Panc1 (cell line): ENCODE measurements at regions not wholly inside any gene's neighbourhood (a gene's known extent, or its start where the extent isn't known, plus 50 kb on each side); places are given as distances from the start of the nearest gene placed in this dataset.

ENCODE experiments used
- ATAC-seq: fragments of 200-7000 bp; cut with Tn5 transposase; 2 replicates; pipeline ENCODE4 v1.9.1; 2020; ENCODE audit warnings: mild to moderate bottlenecking, moderate library complexity
- BruUV-seq: library from RNA; stranded (reverse); fragments of 400-500 nt; replicated peaks from 2 replicates; lab custom pipeline; 2021; lab: Mats Ljungman, UMichigan
- CTCF ChIA-PET: fragments of 300-600 bp; sonication (Branson Sonifier 250); formaldehyde crosslinking; loops from one replicate; lab custom pipeline; 2022; ENCODE audit warnings: antibody characterized with exemption; lab: Charles Lee
- POLR2A ChIA-PET: fragments of 300-600 bp; sonication (Branson Sonifier 250); formaldehyde crosslinking; loops from one replicate; lab custom pipeline; 2022; ENCODE audit warnings: antibody characterized with exemption; lab: Charles Lee
- DNase-seq: peaks from one replicate; pipeline ENCODE4 v3.0.0-alpha.2; 2010; ENCODE audit warnings: low read depth, low spot score
- H3K27ac ChIP-seq: 2 replicates; pipeline ENCODE4 v1.5.1; 2011; ENCODE audit warnings: mild to moderate bottlenecking, low read length, inconsistent platforms
- H3K27me3 ChIP-seq: fragments of 200-500 bp; sonication (Bioruptor generic); 2 replicates; pipeline ENCODE4 v1.6.0; 2014; ENCODE audit warnings: low read length, inconsistent platforms; ENCODE audit not compliant: control insufficient read depth, insufficient read depth
- H3K36me3 ChIP-seq: fragments of 200-500 bp; sonication (Bioruptor generic); 2 replicates; pipeline ENCODE4 v1.5.1; 2014; ENCODE audit warnings: inconsistent platforms, mild to moderate bottlenecking, low read length, moderate library complexity; ENCODE audit not compliant: control insufficient read depth, insufficient read depth
- H3K4me1 ChIP-seq: 2 replicates; pipeline ENCODE4 v1.5.1; 2011; ENCODE audit warnings: inconsistent platforms, mild to moderate bottlenecking, low read length, moderate library complexity; ENCODE audit not compliant: control insufficient read depth, insufficient read depth
- H3K4me3 ChIP-seq, 2 experiments: 2 replicates each; pipeline ENCODE4 v1.5.1; 2011 to 2012; ENCODE audit warnings: low read depth in 2 of 2, low read length in 2 of 2, mild to moderate bottlenecking in 2 of 2, inconsistent platforms in 1 of 2, moderate library complexity in 1 of 2
- H3K9me3 ChIP-seq: fragments of 200-500 bp; sonication (Bioruptor generic); 2 replicates; pipeline ENCODE4 v1.5.1; 2014; ENCODE audit warnings: low read depth, mild to moderate bottlenecking, inconsistent platforms, low read length, moderate library complexity; ENCODE audit not compliant: control insufficient read depth, insufficient read depth
- POLR2AphosphoS5 ChIP-seq: IDR thresholded peaks from 2 replicates; pipeline ENCODE4 v1.6.1; 2012; ENCODE audit warnings: mild to moderate bottlenecking, low read depth, low read length, moderate library complexity
- SIN3A ChIP-seq: IDR thresholded peaks from 2 replicates; pipeline ENCODE4 v1.6.1; 2012; ENCODE audit warnings: low read depth, mild to moderate bottlenecking, low read length, moderate library complexity, borderline replicate concordance; ENCODE audit not compliant: insufficient read depth
- TCF7L2 ChIP-seq: IDR thresholded peaks from 2 replicates; pipeline ENCODE4 v1.6.1; 2011; ENCODE audit warnings: mild to moderate bottlenecking, low read depth, low read length, inconsistent platforms
- in situ Hi-C: cut with HindIII; loops from 2 replicates; pipeline ENCODE4 v1.10.0; 2016; ENCODE audit warnings: low sequenced_read_pairs, low pct_unique_long_range_greater_than_20kb
- intact Hi-C: fragments of 100-400 bp; cut with micrococcal nuclease; formaldehyde crosslinking; loops from one replicate; pipeline ENCODE4 v1.10.0; 2022; ENCODE audit not compliant: unreplicated experiment
- TF ChIP-seq, protein P1 (sequence below), 2 experiments: IDR thresholded peaks; 2 replicates each; pipeline ENCODE4 v1.6.1; 2011 to 2012; ENCODE audit warnings: low read depth in 2 of 2, control low read depth in 1 of 2, low read length in 1 of 2, mild to moderate bottlenecking in 1 of 2, moderate library complexity in 1 of 2; ENCODE audit not compliant: insufficient read depth in 1 of 2
- TF ChIP-seq, protein P2 (sequence below): fragments of 450-650 bp; IDR thresholded peaks from 2 replicates; pipeline ENCODE4 v1.5.1; 2017; ENCODE audit warnings: mild to moderate bottlenecking

DNA sequence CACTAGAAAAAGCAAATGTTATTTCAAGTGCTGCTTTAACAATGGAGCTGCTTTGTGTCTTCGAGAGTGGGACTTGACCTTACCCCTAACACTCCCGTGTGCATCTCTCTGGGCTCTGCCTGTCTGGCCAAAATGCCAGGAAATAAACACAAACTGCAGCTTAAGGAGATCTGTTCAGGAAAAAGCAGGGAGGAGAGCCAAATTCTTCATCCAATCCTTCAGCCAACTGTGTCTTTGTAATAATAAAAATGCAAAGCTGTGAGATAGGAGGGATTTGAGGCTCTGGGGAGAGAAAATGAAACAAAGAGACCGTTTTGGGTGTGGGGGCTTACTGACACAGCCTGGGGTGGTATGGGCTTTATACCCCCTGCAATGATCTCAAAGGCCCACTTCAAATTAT is 85.8 kb upstream of the WSCD2 start:
- no peak overlapping the region for H3K4me3 ChIP-seq
- POLR2A ChIA-PET = no interaction called here
- BruUV-seq = no TSS peak
- TF ChIP-seq, protein P1, sequence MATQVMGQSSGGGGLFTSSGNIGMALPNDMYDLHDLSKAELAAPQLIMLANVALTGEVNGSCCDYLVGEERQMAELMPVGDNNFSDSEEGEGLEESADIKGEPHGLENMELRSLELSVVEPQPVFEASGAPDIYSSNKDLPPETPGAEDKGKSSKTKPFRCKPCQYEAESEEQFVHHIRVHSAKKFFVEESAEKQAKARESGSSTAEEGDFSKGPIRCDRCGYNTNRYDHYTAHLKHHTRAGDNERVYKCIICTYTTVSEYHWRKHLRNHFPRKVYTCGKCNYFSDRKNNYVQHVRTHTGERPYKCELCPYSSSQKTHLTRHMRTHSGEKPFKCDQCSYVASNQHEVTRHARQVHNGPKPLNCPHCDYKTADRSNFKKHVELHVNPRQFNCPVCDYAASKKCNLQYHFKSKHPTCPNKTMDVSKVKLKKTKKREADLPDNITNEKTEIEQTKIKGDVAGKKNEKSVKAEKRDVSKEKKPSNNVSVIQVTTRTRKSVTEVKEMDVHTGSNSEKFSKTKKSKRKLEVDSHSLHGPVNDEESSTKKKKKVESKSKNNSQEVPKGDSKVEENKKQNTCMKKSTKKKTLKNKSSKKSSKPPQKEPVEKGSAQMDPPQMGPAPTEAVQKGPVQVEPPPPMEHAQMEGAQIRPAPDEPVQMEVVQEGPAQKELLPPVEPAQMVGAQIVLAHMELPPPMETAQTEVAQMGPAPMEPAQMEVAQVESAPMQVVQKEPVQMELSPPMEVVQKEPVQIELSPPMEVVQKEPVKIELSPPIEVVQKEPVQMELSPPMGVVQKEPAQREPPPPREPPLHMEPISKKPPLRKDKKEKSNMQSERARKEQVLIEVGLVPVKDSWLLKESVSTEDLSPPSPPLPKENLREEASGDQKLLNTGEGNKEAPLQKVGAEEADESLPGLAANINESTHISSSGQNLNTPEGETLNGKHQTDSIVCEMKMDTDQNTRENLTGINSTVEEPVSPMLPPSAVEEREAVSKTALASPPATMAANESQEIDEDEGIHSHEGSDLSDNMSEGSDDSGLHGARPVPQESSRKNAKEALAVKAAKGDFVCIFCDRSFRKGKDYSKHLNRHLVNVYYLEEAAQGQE (IDR thresholded peaks at IDR 0.05; ENCODE audit: insufficient read depth in 1 of 2, low read depth in 2 of 2, low read length in 1 of 2) = no peak
- TF ChIP-seq SIN3A = no peak
- no peak for TF ChIP-seq TCF7L2
- no peak for TF ChIP-seq POLR2AphosphoS5
- TF ChIP-seq, protein P2, sequence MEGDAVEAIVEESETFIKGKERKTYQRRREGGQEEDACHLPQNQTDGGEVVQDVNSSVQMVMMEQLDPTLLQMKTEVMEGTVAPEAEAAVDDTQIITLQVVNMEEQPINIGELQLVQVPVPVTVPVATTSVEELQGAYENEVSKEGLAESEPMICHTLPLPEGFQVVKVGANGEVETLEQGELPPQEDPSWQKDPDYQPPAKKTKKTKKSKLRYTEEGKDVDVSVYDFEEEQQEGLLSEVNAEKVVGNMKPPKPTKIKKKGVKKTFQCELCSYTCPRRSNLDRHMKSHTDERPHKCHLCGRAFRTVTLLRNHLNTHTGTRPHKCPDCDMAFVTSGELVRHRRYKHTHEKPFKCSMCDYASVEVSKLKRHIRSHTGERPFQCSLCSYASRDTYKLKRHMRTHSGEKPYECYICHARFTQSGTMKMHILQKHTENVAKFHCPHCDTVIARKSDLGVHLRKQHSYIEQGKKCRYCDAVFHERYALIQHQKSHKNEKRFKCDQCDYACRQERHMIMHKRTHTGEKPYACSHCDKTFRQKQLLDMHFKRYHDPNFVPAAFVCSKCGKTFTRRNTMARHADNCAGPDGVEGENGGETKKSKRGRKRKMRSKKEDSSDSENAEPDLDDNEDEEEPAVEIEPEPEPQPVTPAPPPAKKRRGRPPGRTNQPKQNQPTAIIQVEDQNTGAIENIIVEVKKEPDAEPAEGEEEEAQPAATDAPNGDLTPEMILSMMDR = no peak
- CTCF ChIA-PET = no interaction called here
- H3K27ac ChIP-seq = no peak overlapping the region
- DNase-seq (no peak), ATAC-seq (no peak)
- no peaks in the 10 kb centered on the region for H3K27me3 ChIP-seq
- in situ Hi-C loops = no loop called here
- no peaks in the 10 kb centered on the region for H3K9me3 ChIP-seq
- no peaks in the 10 kb centered on the region for H3K4me1 ChIP-seq
- H3K36me3 ChIP-seq = no peaks in the 10 kb centered on the region
- intact Hi-C loops = no loop called here

DNA sequence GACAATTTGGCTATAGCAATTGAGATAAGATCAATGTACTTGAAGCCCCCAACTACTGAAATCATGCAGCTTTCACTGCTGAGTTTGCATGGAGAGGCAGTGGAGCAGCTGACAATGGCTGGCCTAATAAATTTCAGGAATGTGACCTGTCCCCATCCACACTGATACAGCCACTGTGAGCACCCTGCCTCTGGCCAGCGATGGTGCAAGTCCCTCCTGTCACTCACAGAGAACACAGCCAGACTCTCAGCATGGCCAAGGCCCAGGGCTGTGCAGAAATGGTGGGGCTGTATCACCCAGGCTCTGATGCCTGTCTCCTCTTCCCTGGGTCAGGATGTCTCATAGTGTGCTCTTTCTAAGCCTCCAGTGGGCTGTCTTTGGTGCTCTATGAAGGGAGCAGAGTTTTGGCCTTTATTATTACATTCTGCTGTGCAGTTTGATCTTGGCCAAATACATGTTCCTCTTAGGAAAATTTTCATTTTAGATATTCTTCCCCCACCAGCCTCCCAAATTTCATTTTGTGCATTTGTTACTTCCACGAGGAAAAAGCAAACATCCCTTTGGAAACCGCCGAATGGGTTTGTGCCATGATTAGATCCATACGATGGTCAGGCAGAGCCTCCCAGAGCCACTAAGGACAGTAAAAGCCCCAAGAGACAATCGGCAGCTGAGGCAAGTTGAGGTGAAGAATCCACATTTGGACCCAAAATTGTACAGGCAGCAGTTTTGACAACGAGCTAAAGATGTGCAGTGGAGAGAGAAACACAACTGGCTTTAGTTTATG is 85.1 kb upstream of the WSCD2 start:
- ChIA-PET POLR2A (no interaction called here), CTCF (no interaction called here)
- intact Hi-C loops = no loop called here
- no TSS peak for BruUV-seq
- Histone ChIP-seq H3K4me3 (no peak overlapping the region), H3K27me3 (no peaks in the 10 kb centered on the region), H3K27ac (no peak overlapping the region), H3K4me1 (no peaks in the 10 kb centered on the region), H3K36me3 (no peaks in the 10 kb centered on the region), H3K9me3 (no peaks in the 10 kb centered on the region)
- DNase-seq (no peak), ATAC-seq (no peak)
- in situ Hi-C loops = no loop called here
- no peak for TF ChIP-seq TCF7L2
- TF ChIP-seq, protein P1 (IDR thresholded peaks at IDR 0.05; ENCODE audit: insufficient read depth in 1 of 2, low read depth in 2 of 2, low read length in 1 of 2) = no peak
- TF ChIP-seq, protein P2 = no peak
- TF ChIP-seq POLR2AphosphoS5 = no peak
- TF ChIP-seq SIN3A = no peak
